Stimulated activated CD4-positive, alpha-beta T cell treated with anti-CD3 and anti-CD28 coated beads, Interleukin-1b, Interleukin-23, amount 100 ng/mL, for 48 hours (primary cell): ENCODE measurements at regions not wholly inside any gene's neighbourhood (a gene's known extent, or its start where the extent isn't known, plus 50 kb on each side); places are given as distances from the start of the nearest gene placed in this dataset.

Experiments
- DNase-seq: peaks from one replicate; pipeline ENCODE4 v3.0.0-alpha.2; 2020

DNA sequence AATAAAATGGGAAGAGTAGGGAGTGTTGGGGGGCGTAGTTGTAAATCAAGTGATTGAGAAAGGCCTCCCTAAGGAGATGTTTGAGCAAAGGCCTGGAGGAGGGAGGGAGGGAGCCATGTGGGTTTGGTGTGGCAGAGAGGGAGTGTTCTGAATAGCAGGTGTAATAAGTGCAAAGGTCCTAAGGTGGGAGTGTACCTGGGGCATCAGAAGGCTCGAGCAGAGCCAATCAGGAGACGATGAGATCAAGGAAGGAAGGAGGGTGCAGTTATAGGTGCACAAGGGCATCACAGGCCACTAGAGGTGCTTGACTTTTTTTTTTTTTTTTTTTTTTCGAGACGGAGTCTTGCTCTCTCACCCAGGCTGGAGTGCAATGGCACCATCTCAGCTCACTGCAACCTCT, 77.9 kb upstream of the PLXNC1 start:
- DNase-seq, result no peak

DNA sequence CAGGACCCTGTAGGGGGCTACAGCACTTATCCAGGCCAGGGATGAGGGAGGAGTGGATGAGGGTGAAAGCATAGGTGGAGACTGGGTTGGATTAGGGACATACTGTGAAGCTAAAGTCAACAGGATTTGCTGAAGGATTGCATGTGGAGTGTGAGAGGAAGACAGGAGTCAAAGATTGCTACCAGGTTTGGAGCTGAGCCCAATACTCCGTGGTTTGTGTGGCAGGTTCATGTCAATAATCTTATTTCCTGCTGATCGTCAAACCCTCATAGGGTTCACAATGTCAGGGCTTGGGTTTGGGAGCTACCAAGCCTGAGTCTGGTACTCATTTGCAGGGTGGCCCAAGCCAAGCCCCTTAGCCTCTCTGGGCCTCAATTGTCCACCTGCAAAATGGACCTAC, 77.1 kb upstream of the PLXNC1 start:
- DNase-seq, result no peak

DNA sequence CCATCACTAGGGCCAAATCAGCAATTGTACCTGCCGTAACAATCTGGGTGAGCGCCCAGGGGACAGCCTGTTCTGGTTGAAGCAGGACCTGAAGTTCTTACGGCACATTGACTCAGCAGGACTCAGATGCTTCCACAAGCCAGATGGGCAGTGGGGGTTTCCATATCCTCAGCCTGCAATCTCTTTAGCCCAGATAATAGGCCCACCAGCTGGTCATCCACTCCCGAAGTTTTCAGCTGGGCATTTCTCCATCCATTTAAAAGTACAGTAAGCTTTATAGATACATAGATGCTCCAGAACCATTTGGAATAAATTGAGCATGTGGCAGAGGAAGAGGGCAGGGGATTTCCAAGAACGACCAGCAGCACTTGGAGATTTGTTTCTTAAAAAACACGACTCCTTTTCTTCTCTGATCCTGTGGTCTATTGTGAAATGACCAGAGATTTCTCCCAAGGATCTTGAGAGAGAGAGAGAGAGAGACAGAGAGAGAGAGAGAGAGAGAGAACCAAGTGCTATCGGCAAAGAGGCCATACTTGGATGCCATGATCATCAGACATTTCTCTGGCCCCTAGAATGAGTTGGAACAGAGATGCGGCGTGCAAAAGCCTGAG, 74.8 kb upstream of the PLXNC1 start:
- no peak for DNase-seq

DNA sequence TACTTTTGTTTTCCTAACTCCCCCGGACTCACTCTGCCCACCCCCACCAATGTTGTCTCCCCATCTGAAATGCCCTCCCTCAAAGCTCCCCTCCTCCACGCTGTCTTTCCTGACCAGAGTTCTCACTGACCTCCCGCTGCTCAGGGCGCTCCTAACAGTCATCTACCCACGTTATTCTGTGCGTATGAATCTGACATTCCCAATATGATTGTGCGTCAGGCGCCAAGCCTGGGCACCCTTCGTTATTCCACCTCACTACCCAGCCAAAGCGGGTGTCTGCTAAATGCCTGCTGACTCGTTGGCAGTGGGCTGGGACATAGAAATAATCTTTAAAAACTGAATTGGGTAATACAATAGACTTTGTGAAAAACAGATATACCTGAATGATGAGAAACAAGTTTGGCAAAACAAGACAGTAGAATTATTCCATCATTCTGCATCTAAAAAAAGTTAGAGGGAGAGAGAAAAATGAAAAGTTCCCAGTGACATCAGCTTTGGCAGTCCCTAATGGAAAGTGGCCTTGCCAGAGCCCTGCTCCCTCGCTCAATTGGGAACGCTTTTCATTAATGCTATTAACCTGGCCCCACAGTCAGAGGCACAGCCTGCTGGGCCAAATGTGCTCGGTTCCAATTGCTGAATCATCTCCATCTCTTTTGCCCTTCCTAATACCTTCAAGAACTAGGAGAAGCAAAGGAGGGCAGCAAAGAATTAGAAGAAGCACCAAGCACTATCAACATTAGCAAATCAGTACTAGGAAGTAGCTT, 74.0 kb upstream of the PLXNC1 start:
- DNase-seq, result no peak

DNA sequence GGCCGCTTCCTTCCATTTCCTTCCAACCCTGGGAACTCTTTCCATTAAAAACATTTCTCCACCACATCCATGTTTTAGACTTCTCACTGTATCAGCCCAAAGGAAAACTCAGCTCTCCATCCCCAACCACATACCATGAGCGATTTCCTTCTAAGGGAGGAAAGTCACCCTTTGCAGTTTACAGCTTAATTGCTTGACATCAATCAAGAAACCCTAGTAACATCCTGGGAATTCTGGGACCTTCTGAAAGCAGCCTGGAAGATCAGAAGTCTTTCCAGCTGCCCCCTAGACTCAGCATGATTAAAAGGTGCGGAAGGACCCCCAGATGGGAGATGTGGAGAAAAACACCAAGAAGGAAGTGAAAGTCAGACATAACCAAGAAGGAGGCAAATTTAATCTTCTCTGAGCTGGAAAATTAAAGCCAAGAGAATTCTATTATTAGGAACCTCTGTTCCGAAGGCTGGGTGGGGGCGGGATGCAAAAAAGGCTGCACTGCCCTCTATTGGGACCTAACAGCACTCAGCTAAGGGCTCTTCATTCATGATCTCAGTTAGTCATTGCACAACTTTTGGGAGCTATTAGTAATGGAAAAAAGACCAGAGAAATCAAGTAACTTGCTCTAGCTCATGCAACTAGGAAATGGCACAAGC, 73.3 kb upstream of the PLXNC1 start:
- no peak for DNase-seq

DNA sequence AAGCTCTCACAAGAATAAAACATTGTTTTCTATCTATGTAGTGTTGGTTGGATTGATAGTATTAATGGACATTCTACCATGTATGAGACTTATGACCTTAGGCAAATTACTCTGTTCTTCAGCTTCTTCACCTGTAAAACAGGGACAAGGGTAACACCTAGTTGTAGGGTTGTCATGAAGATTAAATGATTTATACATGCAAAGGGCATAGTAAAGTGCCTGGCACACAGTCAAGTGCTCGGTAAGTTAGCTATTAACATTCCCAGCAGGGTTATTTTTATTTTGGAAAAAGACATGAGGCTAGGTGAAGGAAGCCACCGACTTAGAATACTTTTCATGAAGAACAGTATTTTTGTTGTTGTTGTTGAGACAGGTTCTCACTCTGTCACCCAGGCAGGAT, 71.2 kb upstream of the PLXNC1 start:
- DNase-seq, result no peak

DNA sequence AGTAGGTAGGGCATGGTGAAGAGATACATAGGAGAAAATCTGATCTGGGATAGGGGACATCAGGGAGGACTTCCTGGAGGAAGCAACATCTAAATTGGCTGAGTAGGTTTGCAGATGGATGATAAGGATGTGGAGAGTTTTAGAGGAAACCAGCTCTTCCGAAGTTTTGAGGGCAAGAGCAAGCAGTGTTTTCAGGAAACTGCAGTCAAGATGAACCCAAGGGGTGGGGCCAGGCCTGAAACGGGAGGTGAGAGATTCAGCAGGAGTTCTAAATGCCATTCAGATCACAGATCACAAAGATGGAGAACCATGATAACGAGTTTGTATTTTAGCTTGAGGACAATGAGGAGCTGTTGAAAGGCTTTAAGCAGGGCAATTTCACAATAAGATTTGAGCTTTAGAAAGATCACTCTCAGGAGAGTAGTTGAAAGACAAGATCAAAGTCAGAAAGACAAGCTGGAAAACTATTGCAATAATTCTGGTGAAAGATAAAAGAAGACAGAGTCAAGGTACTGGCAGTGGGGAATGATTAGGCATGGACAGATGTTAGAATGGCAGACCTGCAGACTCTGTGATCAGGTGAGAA, 70.1 kb upstream of the PLXNC1 start:
- no peak for DNase-seq

DNA sequence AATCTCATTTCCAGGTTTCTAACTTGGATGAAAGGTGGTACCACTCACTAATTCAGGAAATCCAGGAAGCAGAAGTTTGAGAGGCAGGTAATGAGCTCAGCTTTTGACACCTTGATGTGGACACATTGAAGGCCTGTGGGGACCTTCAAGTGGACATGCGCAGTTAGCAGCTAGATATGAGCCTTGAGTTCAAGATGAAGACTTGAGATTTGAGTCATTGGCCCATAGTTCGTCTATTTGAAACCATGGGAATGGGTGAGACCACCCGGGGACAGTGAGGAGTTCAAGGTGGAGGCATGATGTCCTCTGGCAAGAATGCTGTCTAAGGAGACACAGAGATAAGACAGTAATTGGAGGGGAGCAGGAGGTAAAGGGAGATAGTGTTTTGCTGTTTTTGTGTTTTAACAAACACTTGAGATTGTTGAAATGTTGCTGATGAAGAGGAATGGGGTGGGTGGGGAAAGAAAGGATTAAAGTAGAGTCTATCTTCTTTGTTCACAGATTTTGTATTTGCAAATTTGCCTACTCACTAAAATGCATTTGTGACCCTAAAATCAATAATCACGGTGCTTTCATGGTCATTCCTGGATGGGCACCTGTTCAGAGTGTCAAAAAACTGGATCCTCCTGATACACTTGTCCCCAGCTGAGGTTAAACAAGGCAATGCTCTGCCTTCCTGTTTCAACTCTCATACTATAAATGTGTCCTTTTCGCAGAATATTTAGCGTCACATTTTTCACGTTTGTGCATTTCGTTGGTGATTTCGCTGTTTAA, 69.5 kb upstream of the PLXNC1 start:
- DNase-seq, result no peak

DNA sequence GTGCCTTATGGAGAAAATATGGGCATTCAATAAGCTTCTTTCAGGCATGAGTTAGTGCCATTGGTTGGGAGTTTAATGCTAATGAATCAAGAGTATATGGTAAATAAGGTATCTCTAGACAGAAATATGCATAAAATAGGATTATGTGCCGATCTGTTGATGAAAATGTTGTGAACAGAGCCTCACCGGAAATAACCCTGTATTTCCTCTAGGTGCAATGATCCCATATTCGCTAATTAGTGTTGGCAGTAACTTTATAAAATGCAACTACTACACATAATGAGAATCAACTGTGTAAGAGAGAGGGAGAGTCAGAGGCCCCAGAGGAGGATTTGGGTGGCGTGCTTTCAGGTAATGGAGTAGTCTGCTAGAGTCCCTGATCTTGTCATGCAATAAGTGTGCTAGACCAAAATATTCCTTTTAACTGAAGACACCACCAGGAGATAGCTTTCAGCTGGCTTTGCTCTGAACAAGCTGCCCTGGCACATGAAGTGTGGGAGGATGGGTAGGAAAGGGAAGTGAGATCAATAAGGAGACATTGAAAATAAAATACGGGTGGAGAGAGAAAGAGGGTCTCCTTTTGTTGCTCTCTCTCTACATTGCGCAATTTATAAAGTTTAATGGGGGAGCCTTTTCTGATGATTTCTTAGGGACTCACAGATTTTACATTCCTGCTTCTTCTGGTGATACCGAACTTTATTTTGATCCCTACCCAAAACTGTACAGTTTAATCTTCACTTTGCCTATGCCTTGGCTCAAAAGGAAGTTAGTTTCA, 68.6 kb upstream of the PLXNC1 start:
- no peak for DNase-seq

DNA sequence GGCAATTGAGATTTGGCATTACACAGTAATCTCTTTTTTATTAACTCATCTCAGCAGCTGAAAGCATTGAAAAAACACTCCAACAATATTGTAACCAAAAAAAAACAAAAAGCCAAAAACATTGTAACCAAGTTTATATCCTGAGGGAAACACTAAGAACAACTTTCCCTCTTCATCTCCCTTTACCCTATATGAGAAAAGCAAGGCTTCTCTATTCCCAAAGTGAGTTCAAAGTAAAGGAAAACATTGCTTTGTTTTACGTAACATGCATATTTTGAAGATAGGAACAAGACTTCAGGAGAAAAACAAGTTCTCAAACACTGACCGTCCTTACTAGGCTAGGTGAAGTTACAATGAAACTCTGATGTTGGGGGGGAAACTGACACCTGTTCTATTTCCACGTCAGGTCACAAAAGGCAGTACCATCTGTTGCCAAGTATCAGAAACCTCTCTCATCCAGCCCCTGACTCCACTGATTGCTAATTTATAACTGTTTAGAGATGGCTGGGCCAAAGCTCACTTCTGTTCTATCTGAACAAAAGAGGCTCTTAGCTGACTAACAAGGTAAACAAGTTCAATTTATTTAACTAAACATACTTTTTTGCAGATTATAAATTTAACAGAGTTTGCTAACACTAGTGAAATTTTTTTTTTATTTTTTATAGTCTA, 67.9 kb upstream of the PLXNC1 start:
- no peak for DNase-seq

DNA sequence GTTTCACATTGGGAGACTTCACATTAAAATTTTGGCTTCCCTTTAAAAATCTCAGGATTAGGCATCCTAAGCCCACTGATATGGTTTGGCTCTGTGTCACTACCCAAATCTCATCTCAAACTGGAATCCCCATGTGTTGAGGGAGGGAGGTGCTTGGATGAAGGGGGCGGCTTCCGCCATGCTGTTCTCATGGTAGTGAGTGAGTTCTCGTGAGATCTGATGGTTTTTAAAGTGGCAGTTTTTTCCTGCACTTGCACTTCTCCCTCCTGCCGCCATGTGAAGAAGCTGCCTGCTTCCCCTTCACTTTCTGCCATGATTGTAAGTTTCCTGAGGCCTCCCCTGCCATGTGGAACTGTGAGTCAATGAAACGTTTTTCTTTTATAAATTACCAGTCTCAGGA, 65.7 kb upstream of the PLXNC1 start:
- no peak for DNase-seq

DNA sequence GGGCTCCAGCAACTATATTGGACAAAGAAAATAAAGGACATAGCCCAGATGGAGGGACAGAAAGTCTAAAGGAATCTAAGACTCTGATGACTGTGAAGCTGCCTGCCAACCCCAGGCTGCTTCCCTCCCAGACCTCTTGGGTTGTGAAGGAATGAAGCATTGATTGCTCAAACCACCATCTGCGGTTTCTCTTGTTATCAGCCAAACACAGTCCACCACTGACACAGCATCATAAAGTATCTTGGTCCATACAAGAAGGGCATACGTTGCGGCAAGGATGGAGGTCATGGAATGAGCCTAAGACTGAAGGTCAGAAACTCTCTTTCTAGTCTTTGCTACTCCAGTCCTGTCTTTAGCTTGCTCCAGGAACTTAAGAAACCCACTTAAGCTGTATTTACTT, 58.5 kb upstream of the PLXNC1 start:
- DNase-seq, result no peak

DNA sequence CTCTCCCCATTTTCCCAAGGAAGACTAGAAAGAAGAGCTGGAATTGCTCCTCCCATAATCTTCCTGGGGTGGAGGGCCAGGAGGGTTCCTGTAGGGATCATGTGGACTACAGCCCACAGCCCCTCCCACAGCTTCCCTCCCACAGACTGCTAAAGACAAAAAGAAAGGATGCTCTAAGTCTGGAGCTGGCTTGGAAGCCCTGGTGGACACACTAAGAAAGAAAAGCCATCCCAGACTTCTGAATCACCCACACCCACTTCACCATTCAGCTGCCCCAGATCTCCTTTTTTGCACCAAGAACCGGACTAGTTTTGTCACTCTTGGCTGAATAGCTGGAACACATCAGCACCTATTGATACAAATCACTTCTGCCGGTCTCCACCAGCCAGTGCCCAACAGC, 56.8 kb upstream of the PLXNC1 start:
- no peak for DNase-seq

DNA sequence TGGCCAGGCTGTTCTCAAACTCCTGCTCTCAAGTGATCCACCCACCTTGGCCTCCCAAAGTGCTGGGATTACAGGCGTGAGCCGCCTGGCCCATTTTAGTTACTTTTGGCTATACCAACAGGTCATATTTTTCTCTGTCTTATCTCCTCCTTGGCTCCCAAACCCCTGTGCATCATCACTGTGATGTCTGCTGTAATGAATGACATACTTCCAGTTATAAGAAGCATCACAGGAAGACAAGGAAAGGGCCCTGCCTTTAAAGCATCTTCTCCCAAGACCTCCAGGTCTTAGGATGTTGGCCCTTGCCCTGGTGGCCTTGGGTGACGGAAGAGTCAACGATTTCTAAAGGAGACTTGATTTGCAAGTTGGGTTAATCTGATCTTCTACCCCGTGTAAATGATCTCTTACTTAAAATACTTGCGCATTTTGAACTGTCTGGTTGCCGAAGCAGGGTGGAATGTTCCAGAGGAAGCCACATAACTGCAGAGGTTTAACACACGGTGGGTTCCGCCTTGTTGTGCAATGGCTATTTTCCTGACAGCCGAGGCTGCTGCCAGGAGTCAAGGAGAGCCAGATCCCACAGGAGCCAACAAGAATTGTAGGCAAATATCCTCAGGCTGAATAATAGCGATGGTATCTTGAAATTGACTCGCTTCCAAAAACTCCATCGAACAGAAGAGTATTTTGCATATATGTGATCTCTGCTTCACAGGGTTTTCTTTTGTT, 55.7 kb upstream of the PLXNC1 start:
- DNase-seq, result no peak

DNA sequence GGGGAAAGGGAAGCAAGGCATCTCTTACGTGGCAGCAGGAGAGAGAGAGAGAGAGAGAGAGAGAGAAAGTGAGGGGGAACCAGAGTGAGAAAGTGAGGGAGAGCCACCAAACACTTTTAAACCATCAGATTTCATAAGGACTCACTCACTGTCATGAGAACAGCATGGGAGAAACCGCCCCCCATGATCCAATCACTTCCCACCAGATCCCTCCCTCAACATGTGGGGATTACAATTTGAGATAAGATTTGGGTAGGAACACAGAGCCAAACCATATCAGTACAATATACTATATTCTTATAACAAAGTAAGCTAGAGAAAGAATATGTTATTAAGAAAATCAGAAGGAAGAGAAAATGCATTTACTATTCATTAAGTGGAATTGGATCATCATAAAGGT, 53.7 kb upstream of the PLXNC1 start:
- no peak for DNase-seq

DNA sequence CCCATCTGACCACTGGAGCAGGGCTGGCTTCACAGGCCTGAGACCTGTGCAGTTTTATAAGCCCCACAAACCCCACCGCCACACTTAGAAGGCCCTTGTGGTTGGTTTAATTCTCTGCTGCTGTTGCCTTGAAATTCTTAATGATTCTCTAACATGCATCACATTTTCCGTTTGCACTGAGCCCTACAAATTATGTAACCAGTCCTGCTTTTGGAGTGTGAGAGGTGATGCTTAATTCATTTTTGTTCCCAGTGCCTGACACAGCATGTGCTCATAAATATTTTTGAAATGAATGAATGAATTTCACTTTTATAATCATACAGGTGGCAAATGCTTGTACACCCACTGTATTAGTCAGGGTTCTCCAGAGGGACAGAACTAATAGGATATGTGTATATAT, 52.8 kb upstream of the PLXNC1 start:
- no peak for DNase-seq

DNA sequence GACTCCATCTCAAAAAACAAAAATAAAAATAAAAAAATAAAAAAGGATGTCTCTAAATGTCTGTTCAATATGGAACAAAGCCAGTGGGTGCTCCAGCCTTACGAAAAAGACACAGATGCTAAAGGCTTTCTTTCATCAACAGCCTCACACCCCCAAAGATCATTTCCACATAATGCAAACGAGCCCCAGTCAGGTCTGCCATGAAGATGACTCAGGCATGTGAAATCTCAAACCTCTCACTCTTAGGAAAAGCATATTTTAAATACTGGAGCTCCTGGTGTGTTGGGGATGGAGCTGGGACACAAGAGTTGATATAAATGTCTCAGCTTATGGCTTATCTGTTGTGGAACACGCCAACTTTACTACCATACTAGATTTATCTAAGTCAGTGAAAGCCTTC, 49.9 kb upstream of the PLXNC1 start:
- no peak for DNase-seq
